GM12873 (cell line): ENCODE measurements at regions not wholly inside any gene's neighbourhood (a gene's known extent, or its start where the extent isn't known, plus 50 kb on each side); places are given as distances from the start of the nearest gene placed in this dataset.

Experiments
- CTCF ChIP-seq: IDR thresholded peaks from 2 replicates; pipeline ENCODE4 v1.5.1; 2012; ENCODE audit warnings: low read depth, mild to moderate bottlenecking, moderate library complexity, low read length, control low read depth; ENCODE audit not compliant: insufficient read depth; ENCODE audit errors: missing control alignments

- no peak for TF ChIP-seq CTCF
Measured at GRCh38 chr13:73961181-73961580, 173.0 kb downstream of the KLF12 start.

GRCh38 chr13:73960474-73960873 is 173.7 kb downstream of the KLF12 start:
- TF ChIP-seq CTCF: no peak

GRCh38 chr13:73958657-73959397 is 175.4 kb downstream of the KLF12 start:
- TF ChIP-seq CTCF: no peak

- TF ChIP-seq CTCF: no peak
Measured at GRCh38 chr13:73957889-73958288, 176.3 kb downstream of the KLF12 start.

GRCh38 chr13:73956795-73957408 is 177.3 kb downstream of the KLF12 start:
- TF ChIP-seq CTCF: no peak

- TF ChIP-seq CTCF: no peak
Measured at GRCh38 chr13:73955977-73956500, 178.2 kb downstream of the KLF12 start.

- no peak for TF ChIP-seq CTCF
Measured at GRCh38 chr13:73954808-73955207, 179.4 kb downstream of the KLF12 start.
